GM23338 (cell line): ENCODE measurements at regions not wholly inside any gene's neighbourhood (a gene's known extent, or its start where the extent isn't known, plus 50 kb on each side); places are given as distances from the start of the nearest gene placed in this dataset.

ENCODE experiments used
- ATAC-seq: fragments of 200-7000 bp; cut with Tn5 transposase; 3 replicates; pipeline ENCODE4 v1.9.1; 2020
- DNase-seq: peaks from one replicate; pipeline ENCODE4 v3.0.0-alpha.2; 2015; ENCODE audit warnings: low spot score
- H2AFZ ChIP-seq: fragments of 200-600 bp; sonication (generic); 2 replicates; pipeline ENCODE4 v1.8.0; 2016; ENCODE audit warnings: antibody characterized with exemption, mild to moderate bottlenecking, moderate library complexity
- H3F3A ChIP-seq: fragments of 200-600 bp; sonication (generic); replicated peaks from 2 replicates; pipeline ENCODE4 v1.8.0; 2017; ENCODE audit warnings: antibody characterized with exemption, mixed run types, low read depth
- H3K27ac ChIP-seq: fragments of 200-600 bp; sonication (generic); 2 replicates; pipeline ENCODE4 v1.6.1; 2016; ENCODE audit warnings: low read depth
- H3K27me3 ChIP-seq: fragments of 200-600 bp; sonication (generic); 2 replicates; pipeline ENCODE4 v1.8.0; 2016; ENCODE audit warnings: mild to moderate bottlenecking, mixed run types, moderate library complexity; ENCODE audit not compliant: insufficient read depth
- H3K36me3 ChIP-seq: fragments of 200-600 bp; sonication (generic); 2 replicates; pipeline ENCODE4 v1.8.0; 2016; ENCODE audit warnings: mild to moderate bottlenecking; ENCODE audit not compliant: insufficient read depth
- H3K4me1 ChIP-seq: fragments of 200-600 bp; sonication (generic); 2 replicates; pipeline ENCODE4 v1.8.0; 2016; ENCODE audit warnings: mild to moderate bottlenecking, moderate library complexity; ENCODE audit not compliant: insufficient read depth
- H3K4me2 ChIP-seq: fragments of 200-600 bp; sonication (generic); 2 replicates; pipeline ENCODE4 v1.7.1; 2017; ENCODE audit warnings: mixed run types
- H3K4me3 ChIP-seq: fragments of 200-600 bp; sonication (generic); 2 replicates; pipeline ENCODE4 v1.6.1; 2016; ENCODE audit warnings: mixed run types
- H3K79me2 ChIP-seq: fragments of 200-600 bp; sonication (generic); replicated peaks from 2 replicates; pipeline ENCODE4 v1.8.0; 2017; ENCODE audit warnings: mild to moderate bottlenecking; ENCODE audit not compliant: insufficient read depth
- H3K9me2 ChIP-seq: fragments of 200-600 bp; sonication (generic); 2 replicates; pipeline ENCODE4 v1.8.0; 2017; ENCODE audit not compliant: insufficient read depth
- H4K20me1 ChIP-seq: fragments of 200-600 bp; sonication (generic); replicated peaks from 2 replicates; pipeline ENCODE4 v1.8.0; 2017; ENCODE audit warnings: mild to moderate bottlenecking; ENCODE audit not compliant: insufficient read depth
- H3K27ac Mint-ChIP-seq: 2 replicates; pipeline ENCODE4 v1.8.0; 2020; ENCODE audit warnings: inconsistent platforms, mild to moderate bottlenecking, moderate library complexity, mixed read lengths
- H3K27me3 Mint-ChIP-seq: 3 replicates; pipeline ENCODE4 v1.8.0; 2022; ENCODE audit warnings: low read depth, mild to moderate bottlenecking, moderate library complexity, mixed read lengths, inconsistent platforms; ENCODE audit not compliant: insufficient read depth, poor library complexity
- H3K36me3 Mint-ChIP-seq: 3 replicates; pipeline ENCODE4 v1.8.0; 2021; ENCODE audit warnings: low read depth, mild to moderate bottlenecking, inconsistent platforms, moderate library complexity, mixed read lengths
- H3K4me1 Mint-ChIP-seq: 3 replicates; pipeline ENCODE4 v1.8.0; 2020; ENCODE audit warnings: mild to moderate bottlenecking, inconsistent platforms, mixed read lengths
- H3K4me3 Mint-ChIP-seq: 3 replicates; pipeline ENCODE4 v1.8.0; 2021; ENCODE audit warnings: moderate library complexity, mild to moderate bottlenecking, inconsistent platforms, mixed read lengths
- H3K9me3 Mint-ChIP-seq: 3 replicates; pipeline ENCODE4 v1.8.0; 2020; ENCODE audit warnings: moderate library complexity, mild to moderate bottlenecking, inconsistent platforms, mixed read lengths
- CREB1 ChIP-seq: fragments of 250-450 bp; sonication (Bioruptor Pico); IDR thresholded peaks from 2 replicates; pipeline ENCODE4 v1.5.0; 2020; ENCODE audit warnings: low read depth, mild to moderate bottlenecking, moderate library complexity
- JUNB ChIP-seq: IDR thresholded peaks from one replicate; pipeline ENCODE4 v1.6.1; 2016; ENCODE audit warnings: antibody characterized with exemption; ENCODE audit not compliant: unreplicated experiment
- ZNF331 ChIP-seq: fragments of 250-450 bp; sonication (Bioruptor Pico); IDR thresholded peaks from 2 replicates; pipeline ENCODE4 v1.5.0; 2020; ENCODE audit warnings: low read depth, mild to moderate bottlenecking, moderate library complexity
- TF ChIP-seq, protein P1 (sequence below): fragments of 250-450 bp; sonication (Bioruptor Pico); IDR thresholded peaks from 2 replicates; pipeline ENCODE4 v1.5.0; 2020; ENCODE audit warnings: mild to moderate bottlenecking, moderate library complexity

GRCh38 chr4:89639395-89639794 is 197.6 kb downstream of the SNCA start:
- no peaks in the 10 kb centered on the region for H4K20me1 ChIP-seq
- no peaks in the 10 kb centered on the region for H3K9me3 Mint-ChIP-seq
- no peak overlapping the region for H3K4me3 Mint-ChIP-seq
- H3K27me3 ChIP-seq = no peaks in the 10 kb centered on the region
- H3K4me1 Mint-ChIP-seq = peaks cover 10% of the 10 kb centered on the region
- ATAC-seq (no peak), DNase-seq (no peak)
- no peak overlapping the region for H3K4me2 ChIP-seq
- H3K4me3 ChIP-seq = no peak overlapping the region
- H3K27me3 Mint-ChIP-seq = peaks cover 2% of the 10 kb centered on the region
- H2AFZ ChIP-seq = no peak overlapping the region
- H3F3A ChIP-seq = no peaks in the 10 kb centered on the region
- no peaks in the 10 kb centered on the region for H3K9me2 ChIP-seq
- H3K4me1 ChIP-seq = no peaks in the 10 kb centered on the region; the same call in 1 of the 2 replicates
- no peaks in the 10 kb centered on the region for H3K36me3 Mint-ChIP-seq
- no peaks in the 10 kb centered on the region for H3K79me2 ChIP-seq
- H3K27ac ChIP-seq = no peak overlapping the region
- no peaks in the 10 kb centered on the region for H3K36me3 ChIP-seq
- no peak overlapping the region for H3K27ac Mint-ChIP-seq
- TF ChIP-seq, protein P1, sequence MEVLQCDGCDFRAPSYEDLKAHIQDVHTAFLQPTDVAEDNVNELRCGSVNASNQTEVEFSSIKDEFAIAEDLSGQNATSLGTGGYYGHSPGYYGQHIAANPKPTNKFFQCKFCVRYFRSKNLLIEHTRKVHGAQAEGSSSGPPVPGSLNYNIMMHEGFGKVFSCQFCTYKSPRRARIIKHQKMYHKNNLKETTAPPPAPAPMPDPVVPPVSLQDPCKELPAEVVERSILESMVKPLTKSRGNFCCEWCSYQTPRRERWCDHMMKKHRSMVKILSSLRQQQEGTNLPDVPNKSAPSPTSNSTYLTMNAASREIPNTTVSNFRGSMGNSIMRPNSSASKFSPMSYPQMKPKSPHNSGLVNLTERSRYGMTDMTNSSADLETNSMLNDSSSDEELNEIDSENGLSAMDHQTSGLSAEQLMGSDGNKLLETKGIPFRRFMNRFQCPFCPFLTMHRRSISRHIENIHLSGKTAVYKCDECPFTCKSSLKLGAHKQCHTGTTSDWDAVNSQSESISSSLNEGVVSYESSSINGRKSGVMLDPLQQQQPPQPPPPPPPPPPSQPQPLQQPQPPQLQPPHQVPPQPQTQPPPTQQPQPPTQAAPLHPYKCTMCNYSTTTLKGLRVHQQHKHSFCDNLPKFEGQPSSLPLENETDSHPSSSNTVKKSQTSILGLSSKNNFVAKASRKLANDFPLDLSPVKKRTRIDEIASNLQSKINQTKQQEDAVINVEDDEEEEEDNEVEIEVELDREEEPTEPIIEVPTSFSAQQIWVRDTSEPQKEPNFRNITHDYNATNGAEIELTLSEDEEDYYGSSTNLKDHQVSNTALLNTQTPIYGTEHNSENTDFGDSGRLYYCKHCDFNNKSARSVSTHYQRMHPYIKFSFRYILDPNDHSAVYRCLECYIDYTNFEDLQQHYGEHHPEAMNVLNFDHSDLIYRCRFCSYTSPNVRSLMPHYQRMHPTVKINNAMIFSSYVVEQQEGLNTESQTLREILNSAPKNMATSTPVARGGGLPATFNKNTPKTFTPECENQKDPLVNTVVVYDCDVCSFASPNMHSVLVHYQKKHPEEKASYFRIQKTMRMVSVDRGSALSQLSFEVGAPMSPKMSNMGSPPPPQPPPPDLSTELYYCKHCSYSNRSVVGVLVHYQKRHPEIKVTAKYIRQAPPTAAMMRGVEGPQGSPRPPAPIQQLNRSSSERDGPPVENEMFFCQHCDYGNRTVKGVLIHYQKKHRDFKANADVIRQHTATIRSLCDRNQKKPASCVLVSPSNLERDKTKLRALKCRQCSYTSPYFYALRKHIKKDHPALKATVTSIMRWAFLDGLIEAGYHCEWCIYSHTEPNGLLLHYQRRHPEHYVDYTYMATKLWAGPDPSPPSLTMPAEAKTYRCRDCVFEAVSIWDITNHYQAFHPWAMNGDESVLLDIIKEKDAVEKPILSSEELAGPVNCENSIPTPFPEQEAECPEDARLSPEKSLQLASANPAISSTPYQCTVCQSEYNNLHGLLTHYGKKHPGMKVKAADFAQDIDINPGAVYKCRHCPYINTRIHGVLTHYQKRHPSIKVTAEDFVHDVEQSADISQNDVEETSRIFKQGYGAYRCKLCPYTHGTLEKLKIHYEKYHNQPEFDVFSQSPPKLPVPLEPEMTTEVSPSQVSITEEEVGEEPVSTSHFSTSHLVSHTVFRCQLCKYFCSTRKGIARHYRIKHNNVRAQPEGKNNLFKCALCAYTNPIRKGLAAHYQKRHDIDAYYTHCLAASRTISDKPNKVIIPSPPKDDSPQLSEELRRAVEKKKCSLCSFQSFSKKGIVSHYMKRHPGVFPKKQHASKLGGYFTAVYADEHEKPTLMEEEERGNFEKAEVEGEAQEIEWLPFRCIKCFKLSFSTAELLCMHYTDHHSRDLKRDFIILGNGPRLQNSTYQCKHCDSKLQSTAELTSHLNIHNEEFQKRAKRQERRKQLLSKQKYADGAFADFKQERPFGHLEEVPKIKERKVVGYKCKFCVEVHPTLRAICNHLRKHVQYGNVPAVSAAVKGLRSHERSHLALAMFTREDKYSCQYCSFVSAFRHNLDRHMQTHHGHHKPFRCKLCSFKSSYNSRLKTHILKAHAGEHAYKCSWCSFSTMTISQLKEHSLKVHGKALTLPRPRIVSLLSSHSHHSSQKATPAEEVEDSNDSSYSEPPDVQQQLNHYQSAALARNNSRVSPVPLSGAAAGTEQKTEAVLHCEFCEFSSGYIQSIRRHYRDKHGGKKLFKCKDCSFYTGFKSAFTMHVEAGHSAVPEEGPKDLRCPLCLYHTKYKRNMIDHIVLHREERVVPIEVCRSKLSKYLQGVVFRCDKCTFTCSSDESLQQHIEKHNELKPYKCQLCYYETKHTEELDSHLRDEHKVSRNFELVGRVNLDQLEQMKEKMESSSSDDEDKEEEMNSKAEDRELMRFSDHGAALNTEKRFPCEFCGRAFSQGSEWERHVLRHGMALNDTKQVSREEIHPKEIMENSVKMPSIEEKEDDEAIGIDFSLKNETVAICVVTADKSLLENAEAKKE = no peak
- no peak for TF ChIP-seq CREB1

DNA sequence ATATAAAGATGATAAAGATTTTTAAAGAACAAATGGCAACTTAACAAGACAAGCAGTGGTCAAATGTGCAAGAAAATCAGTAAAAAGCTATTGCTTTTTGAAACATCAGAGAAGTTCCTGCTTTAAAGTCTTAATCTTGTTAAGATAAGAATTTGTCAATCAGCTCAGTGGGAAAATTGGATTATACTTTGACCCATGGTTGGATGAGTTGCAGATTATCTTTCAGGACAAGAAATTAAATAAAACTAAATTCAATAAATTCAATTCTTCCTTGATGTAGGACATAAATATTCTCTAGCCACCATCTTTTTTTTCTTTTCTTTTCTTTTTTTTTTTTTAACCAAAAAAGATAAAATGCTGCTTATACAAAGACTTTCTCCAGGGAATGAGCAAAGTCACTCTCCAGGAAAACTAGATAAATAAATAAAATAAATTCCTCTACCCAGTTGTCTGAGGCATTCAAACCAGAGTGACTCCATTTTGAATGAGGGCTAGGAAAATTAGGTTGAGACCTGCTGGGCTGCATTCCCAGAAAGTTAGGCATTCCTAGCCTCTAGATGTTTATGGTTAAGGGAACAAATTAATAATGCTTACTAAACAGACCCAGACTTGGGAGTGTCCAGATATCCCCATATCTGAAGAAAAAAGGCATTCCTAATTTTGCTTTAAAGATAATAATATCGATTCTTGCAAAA is 211.2 kb downstream of the SNCA start:
- no peak overlapping the region for H3K4me2 ChIP-seq
- no peaks in the 10 kb centered on the region for H3K36me3 Mint-ChIP-seq
- no peaks in the 10 kb centered on the region for H3K79me2 ChIP-seq
- no peaks in the 10 kb centered on the region for H3K9me2 ChIP-seq
- H3K4me3 Mint-ChIP-seq = no peak overlapping the region
- H3K27ac Mint-ChIP-seq = no peak overlapping the region
- no peak overlapping the region for H3K27ac ChIP-seq
- H2AFZ ChIP-seq = no peak overlapping the region
- H4K20me1 ChIP-seq = no peaks in the 10 kb centered on the region
- no peak overlapping the region for H3K4me3 ChIP-seq
- DNase-seq (no peak), ATAC-seq (no peak)
- H3K27me3 Mint-ChIP-seq = peaks cover 4% of the 10 kb centered on the region
- no peaks in the 10 kb centered on the region for H3K36me3 ChIP-seq
- no peaks in the 10 kb centered on the region for H3F3A ChIP-seq
- no peaks in the 10 kb centered on the region for H3K27me3 ChIP-seq
- no peaks in the 10 kb centered on the region; the same call in 2 of the 3 replicates for H3K9me3 Mint-ChIP-seq
- H3K4me1 Mint-ChIP-seq = no peaks in the 10 kb centered on the region
- TF ChIP-seq ZNF331 (CRISPR knock-in tag) (no peak), JUNB (no peak)
- H3K4me1 ChIP-seq = no peaks in the 10 kb centered on the region
